IPS-15b (cell line): ENCODE measurements at regions not wholly inside any gene's neighbourhood (a gene's known extent, or its start where the extent isn't known, plus 50 kb on each side); places are given as distances from the start of the nearest gene placed in this dataset.
"Not testable (repeated sequence)": the region's sequence is repeated elsewhere in the genome, so short reads cannot be mapped to it uniquely, and the experiment has no call there.

Experiments
- H3K27me3 ChIP-seq: one replicate; pipeline ENCODE4 v1.6.1; 2013; ENCODE audit warnings: low read length; ENCODE audit not compliant: control insufficient read depth, insufficient read depth
- H3K36me3 ChIP-seq: one replicate; pipeline ENCODE4 v1.6.1; 2013; ENCODE audit warnings: low read length; ENCODE audit not compliant: control insufficient read depth, insufficient read depth
- H3K4me1 ChIP-seq: one replicate; pipeline ENCODE4 v1.6.1; 2013; ENCODE audit warnings: mild to moderate bottlenecking, low read length; ENCODE audit not compliant: control insufficient read depth, insufficient read depth
- H3K4me3 ChIP-seq: one replicate; pipeline ENCODE4 v1.5.1; 2013; ENCODE audit warnings: low read depth, low read length
- H3K9ac ChIP-seq: one replicate; pipeline ENCODE4 v1.6.1; 2013; ENCODE audit warnings: low read depth, mild to moderate bottlenecking, low read length
- H3K9me3 ChIP-seq: one replicate; pipeline ENCODE4 v1.6.1; 2013; ENCODE audit warnings: mild to moderate bottlenecking, low read length; ENCODE audit not compliant: control insufficient read depth, insufficient read depth

- Histone ChIP-seq H3K9ac (no peak overlapping the region), H3K4me1 (no peaks in the 10 kb centered on the region), H3K4me3 (no peak overlapping the region), H3K36me3 (no peaks in the 10 kb centered on the region), H3K9me3 (no peaks in the 10 kb centered on the region), H3K27me3 (no peaks in the 10 kb centered on the region)
Measured at GRCh38 chr1:98575955-98576354, 85.6 kb upstream of the SNX7 start.

DNA sequence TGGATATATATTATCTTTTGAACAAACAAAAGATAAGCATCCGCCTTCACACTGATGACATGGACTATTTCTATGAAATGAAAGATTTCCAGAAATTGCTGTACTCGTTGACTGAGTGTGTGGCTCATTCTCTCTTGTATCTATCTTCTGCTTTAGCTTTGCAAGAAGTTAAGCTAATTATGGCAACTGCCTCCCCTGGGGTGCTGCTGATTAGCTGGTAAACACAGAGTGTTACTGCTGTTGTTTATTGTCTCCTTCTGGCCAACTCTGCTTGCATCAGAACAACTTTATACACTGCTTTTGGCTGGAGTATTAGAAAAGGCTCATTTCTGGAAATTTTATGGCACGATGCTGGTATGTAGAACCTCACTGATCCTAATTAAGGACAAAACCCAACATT is 95.6 kb upstream of the SNX7 start:
- Histone ChIP-seq H3K27me3 (no peaks in the 10 kb centered on the region), H3K9me3 (peaks cover 4% of the 10 kb centered on the region), H3K4me1 (no peaks in the 10 kb centered on the region), H3K4me3 (no peak overlapping the region), H3K9ac (no peak overlapping the region), H3K36me3 (no peaks in the 10 kb centered on the region)

DNA sequence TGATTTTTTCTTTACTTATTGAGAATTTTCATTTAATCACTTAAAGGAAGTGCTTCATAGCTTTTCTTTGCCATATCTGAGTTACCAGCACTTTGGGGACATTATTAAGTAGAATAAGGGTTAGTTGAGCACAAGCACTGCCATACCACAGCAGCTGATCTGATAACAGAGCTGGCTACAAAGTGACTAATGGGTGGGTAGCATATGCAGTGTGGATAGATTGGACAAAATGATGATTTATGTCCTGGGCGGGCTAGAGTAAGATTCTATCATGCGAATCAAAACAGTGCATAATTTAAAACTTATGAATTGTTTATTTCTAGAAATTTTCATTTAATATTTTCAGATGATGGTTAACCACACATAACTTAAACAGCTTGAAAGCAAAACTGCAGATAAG is 102.2 kb upstream of the SNX7 start:
- H3K9ac ChIP-seq: no peak overlapping the region
- no peaks in the 10 kb centered on the region for H3K36me3 ChIP-seq
- H3K4me3 ChIP-seq: no peak overlapping the region
- peaks cover 4% of the 10 kb centered on the region for H3K9me3 ChIP-seq
- no peaks in the 10 kb centered on the region for H3K4me1 ChIP-seq
- no peaks in the 10 kb centered on the region for H3K27me3 ChIP-seq

DNA sequence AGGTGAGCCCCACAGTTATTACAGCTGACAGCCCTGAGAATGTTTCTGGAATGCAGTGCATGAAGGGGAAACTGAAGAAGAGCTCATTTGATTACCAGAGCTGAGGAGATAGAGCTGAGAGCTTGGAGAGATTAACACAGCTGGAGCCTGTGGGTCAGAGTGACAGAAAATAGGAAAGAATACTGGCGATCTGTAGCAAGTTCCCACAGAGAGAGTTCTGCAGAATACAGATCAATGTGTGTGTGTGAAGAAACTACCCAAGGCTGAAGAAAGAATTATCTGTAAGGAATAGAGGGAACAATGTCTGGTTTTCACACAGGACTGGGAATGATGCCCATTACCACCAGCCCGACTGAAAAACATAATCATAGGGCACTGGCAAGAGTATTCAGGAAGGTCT is 103.6 kb upstream of the SNX7 start:
- H3K4me1 ChIP-seq: no peaks in the 10 kb centered on the region
- H3K4me3 ChIP-seq: no peak overlapping the region
- peaks cover under 1% of the 10 kb centered on the region for H3K9me3 ChIP-seq
- H3K9ac ChIP-seq: no peak overlapping the region
- no peaks in the 10 kb centered on the region for H3K27me3 ChIP-seq
- no peaks in the 10 kb centered on the region for H3K36me3 ChIP-seq

DNA sequence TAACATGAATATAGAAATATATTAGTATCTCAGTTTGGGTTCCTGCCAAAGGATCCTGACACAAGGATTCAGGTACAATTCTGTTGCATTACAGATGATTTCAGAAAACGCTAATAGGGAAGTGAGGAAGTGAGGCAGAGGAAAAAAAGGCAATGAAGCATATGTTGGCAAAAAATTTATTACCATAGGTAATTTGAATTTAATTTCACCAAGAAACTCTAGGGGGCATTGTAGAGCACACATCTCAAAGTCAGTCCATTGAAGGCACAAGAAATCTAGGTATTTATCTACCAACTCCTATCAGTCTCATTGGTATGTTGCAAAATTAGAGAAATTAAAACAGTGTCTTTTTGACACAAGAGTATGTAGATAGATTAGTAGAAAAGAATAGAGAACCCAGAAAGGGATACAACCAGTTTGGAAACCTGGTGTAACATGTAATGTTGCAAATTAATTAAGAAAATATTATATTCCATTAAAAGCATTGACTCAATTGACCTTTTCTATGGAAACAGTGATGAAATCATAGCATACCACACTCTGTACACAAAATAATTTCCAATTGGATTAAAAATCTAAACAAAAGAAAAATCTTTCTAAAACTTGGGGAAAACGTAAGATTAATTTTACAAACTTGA is 104.9 kb upstream of the SNX7 start:
- H3K36me3 ChIP-seq: no peaks in the 10 kb centered on the region
- H3K9me3 ChIP-seq: no peaks in the 10 kb centered on the region
- H3K9ac ChIP-seq: no peak overlapping the region
- no peaks in the 10 kb centered on the region for H3K27me3 ChIP-seq
- H3K4me1 ChIP-seq: no peaks in the 10 kb centered on the region
- no peak overlapping the region for H3K4me3 ChIP-seq

DNA sequence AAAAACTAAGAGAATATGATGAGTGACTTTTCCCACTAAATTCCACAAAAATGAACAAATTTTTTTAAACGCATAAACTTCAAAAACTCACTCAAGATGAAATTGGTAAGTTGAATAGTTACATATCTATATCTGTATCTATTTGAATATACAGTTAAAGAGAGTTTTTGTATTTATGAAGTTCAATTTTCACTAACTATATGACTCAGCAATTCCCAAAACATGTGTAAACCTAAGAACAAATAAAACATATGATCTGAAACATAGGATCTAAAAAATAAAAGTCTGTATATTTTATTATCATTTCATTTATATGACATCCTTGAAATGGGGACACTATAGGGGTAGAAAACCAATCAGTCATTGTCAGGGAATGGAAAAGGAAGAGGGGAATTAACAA is 105.7 kb upstream of the SNX7 start:
- Histone ChIP-seq H3K4me1 (no peaks in the 10 kb centered on the region), H3K9ac (no peak overlapping the region), H3K27me3 (no peaks in the 10 kb centered on the region), H3K4me3 (no peak overlapping the region), H3K9me3 (no peaks in the 10 kb centered on the region), H3K36me3 (no peaks in the 10 kb centered on the region)

DNA sequence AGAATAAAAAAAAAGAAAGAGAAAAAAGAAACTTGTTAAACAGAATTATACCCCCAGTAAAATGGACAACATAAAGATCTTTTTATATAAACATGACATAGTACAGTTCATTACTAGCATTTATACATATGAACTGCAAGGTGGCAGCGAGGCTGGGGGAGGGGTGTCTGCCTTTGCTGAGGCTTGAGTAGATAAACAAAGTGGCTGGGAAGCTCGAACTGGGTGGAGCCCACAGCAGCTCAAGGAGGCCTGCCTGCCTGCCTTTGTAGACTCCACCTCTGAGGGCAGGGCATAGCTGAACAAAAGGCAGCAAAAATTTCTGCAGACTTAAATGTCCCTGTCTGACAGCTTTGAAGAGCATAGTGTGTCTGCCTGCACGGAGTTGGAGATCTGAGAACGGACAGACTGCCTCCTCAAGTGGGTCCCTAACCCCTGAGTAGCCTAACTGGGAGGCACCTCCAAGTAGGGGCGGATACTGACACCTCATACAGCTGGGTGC is 108.9 kb upstream of the SNX7 start:
- not testable (repeated sequence) for H3K9ac ChIP-seq, H3K36me3 ChIP-seq, H3K4me1 ChIP-seq, H3K9me3 ChIP-seq, H3K4me3 ChIP-seq, H3K27me3 ChIP-seq

GRCh38 chr1:98550076-98550475 is 111.4 kb upstream of the SNX7 start:
- no peaks in the 10 kb centered on the region for H3K9me3 ChIP-seq
- no peaks in the 10 kb centered on the region for H3K27me3 ChIP-seq
- H3K4me1 ChIP-seq: no peaks in the 10 kb centered on the region
- no peak overlapping the region for H3K9ac ChIP-seq
- H3K4me3 ChIP-seq: no peak overlapping the region
- H3K36me3 ChIP-seq: no peaks in the 10 kb centered on the region

DNA sequence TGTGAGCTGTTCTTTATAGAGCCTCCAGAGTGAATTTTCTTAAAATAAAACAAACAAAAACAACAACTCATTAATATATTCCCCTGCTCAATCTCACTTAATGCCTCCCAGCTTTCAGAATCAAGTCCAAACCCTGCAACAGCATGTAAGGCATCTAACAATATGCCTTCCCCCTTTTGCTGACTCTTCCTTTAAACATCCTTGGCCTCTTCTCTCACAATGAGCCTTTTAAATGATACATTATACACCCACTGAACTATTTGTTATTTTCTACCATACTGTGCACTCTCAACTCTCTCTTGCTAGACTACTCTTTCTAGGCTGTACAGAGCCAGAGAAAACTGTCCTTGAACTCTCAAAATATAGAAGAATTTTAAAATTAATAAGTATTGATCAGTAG is 115.2 kb upstream of the SNX7 start:
- Histone ChIP-seq H3K9ac (no peak overlapping the region), H3K27me3 (no peaks in the 10 kb centered on the region), H3K4me3 (no peak overlapping the region), H3K9me3 (no peaks in the 10 kb centered on the region), H3K4me1 (no peaks in the 10 kb centered on the region), H3K36me3 (no peaks in the 10 kb centered on the region)

DNA sequence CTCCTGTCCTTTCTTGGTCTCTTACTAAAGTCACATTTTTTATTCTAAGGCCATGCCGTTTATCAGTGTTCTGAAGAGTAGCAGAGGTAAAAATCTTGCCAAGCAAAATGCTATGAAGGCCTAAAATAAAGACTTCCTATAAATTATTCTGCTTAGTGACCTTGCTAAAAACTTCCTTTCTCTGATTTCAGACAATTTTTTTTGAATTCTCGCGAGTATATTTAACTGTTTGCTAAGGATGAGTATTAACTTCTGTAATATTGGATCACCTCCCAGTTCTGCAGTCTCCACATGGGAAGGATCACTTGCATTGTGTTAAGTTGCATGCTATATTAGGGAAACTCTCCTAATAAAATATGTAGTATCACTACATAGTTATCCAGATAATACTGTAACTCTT is 123.4 kb upstream of the SNX7 start:
- Histone ChIP-seq H3K4me1 (no peaks in the 10 kb centered on the region), H3K9ac (no peak overlapping the region), H3K27me3 (no peaks in the 10 kb centered on the region), H3K36me3 (no peaks in the 10 kb centered on the region), H3K9me3 (no peaks in the 10 kb centered on the region), H3K4me3 (no peak overlapping the region)

GRCh38 chr1:98523256-98523655 is 138.3 kb upstream of the SNX7 start:
- no peaks in the 10 kb centered on the region for H3K4me1 ChIP-seq
- no peak overlapping the region for H3K4me3 ChIP-seq
- no peaks in the 10 kb centered on the region for H3K27me3 ChIP-seq
- H3K9ac ChIP-seq: no peak overlapping the region
- no peaks in the 10 kb centered on the region for H3K36me3 ChIP-seq
- no peaks in the 10 kb centered on the region for H3K9me3 ChIP-seq

DNA sequence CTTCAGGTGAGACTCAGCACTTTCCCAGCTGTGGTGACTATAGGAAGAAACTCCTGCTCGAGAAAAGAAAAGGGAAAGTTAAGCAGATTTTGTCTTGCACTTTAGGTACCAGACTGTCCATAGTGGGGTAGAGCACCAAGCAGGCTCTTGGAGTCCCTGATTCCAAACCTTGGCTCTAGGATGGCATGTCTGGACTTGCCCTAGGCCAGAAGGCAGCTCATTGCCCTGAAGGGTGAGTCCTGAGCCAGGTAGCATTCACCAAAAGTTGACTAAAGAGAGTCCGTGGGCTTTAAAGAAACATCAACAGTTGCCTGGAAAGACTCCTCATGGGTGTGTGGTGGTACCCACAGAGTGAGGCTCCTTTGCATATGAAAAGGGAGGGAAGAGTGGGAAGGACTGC is 145.2 kb upstream of the SNX7 start:
- no peaks in the 10 kb centered on the region for H3K27me3 ChIP-seq
- no peaks in the 10 kb centered on the region for H3K36me3 ChIP-seq
- H3K9ac ChIP-seq: no peak overlapping the region
- no peak overlapping the region for H3K4me3 ChIP-seq
- H3K4me1 ChIP-seq: no peaks in the 10 kb centered on the region
- no peaks in the 10 kb centered on the region for H3K9me3 ChIP-seq
